ENCODE measurements at regions not wholly inside any gene's neighbourhood (a gene's known extent, or its start where the extent isn't known, plus 50 kb on each side); places are given as distances from the start of the nearest gene placed in this dataset.

DNA sequence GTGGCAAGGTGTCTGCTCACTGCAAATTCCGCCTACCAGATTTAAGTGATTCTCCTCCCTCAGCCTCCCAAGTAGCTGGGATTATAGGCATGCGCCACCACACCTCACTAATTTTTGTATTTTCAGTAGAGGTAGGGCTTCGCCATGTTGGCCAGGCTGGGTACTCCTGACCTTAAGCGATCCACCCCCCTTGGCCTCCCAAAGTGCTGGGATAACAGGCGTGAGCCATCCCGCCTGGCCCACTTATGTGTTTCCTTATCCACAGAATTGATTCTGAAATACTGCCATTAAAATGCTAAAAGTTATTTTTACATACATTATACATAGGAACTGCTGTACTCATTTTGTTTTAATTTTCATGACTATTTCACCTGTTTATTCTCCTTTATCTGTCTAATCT is 529.7 kb upstream of the CDH7 start:
- Histone ChIP-seq H2AFZ (ENCODE audit: low read depth, low read length) (no peak overlapping the region), H3K9me1 (ENCODE audit: control insufficient read depth, insufficient read depth, low read length) (no peaks in the 10 kb centered on the region), H3K4me2 (ENCODE audit: insufficient read depth, low read length) (no peak overlapping the region), H3K27me3 (ENCODE audit: control insufficient read depth in 2 of 2, insufficient read depth in 2 of 2, low read length in 2 of 2) (no peaks in the 10 kb centered on the region), H3K9me3 (replicated peaks; ENCODE audit: control insufficient read depth, insufficient read depth, low read depth, low read length) (no peaks in the 10 kb centered on the region), H3K36me3 (ENCODE audit: control insufficient read depth, insufficient read depth, low read length) (no peaks in the 10 kb centered on the region), H4K20me1 (replicated peaks; ENCODE audit: control insufficient read depth, insufficient read depth, low read length) (no peaks in the 10 kb centered on the region), H3K4me3 (no peak overlapping the region), H3K27ac (ENCODE audit: extremely low read depth, low read depth, low read length) (no peak overlapping the region), H3K9ac (ENCODE audit: insufficient read depth in 1 of 2, low read depth in 2 of 2, low read length in 2 of 2) (no peak overlapping the region), H3K4me1 (replicated peaks in 1 of 2; ENCODE audit: control insufficient read depth in 2 of 2, insufficient read depth in 2 of 2, low read length in 2 of 2) (no peaks in the 10 kb centered on the region), H3K79me2 (ENCODE audit: control insufficient read depth, insufficient read depth, low read length) (no peaks in the 10 kb centered on the region)
- ATAC-seq (no peak), DNase-seq (ENCODE audit: extremely low read depth in 1 of 4, low spot score in 3 of 4) (no peak), FAIRE-seq (no peak)
- 0% methylated on average over 6 of the region's 6 CpGs for WGBS (ENCODE audit: insufficient coverage, low coverage, missing lambda C conversion rate)
- in situ Hi-C loops (cut with MboI) (no loop called here), intact Hi-C loops (cut with micrococcal nuclease) (no loop called here)
- BruUV-seq (replicated peaks): no TSS peak
- POLR2A ChIA-PET: no interaction called here
- no peak for TF ChIP-seq ZNF444 (CRISPR knock-in tag; IDR thresholded peaks at IDR 0.05)
- no peak for TF ChIP-seq GATAD2A (IDR thresholded peaks at IDR 0.05)
- TF ChIP-seq SMARCE1 (IDR thresholded peaks at IDR 0.05): no peak
- TF ChIP-seq SMAD2 (IDR thresholded peaks at IDR 0.05; ENCODE audit: low read depth, low read length): no peak
- no peak for TF ChIP-seq ZSCAN29 (IDR thresholded peaks at IDR 0.05)
- no peak for TF ChIP-seq NUFIP1 (IDR thresholded peaks at IDR 0.05; ENCODE audit: partially characterized antibody)
- TF ChIP-seq CREM (IDR thresholded peaks at IDR 0.05; ENCODE audit: low read depth): no peak
- TF ChIP-seq ZNF146 (CRISPR knock-in tag; IDR thresholded peaks at IDR 0.05; ENCODE audit: unreplicated experiment): no peak
- no peak for TF ChIP-seq PKNOX1 (IDR thresholded peaks at IDR 0.05)
- TF ChIP-seq, protein P1, sequence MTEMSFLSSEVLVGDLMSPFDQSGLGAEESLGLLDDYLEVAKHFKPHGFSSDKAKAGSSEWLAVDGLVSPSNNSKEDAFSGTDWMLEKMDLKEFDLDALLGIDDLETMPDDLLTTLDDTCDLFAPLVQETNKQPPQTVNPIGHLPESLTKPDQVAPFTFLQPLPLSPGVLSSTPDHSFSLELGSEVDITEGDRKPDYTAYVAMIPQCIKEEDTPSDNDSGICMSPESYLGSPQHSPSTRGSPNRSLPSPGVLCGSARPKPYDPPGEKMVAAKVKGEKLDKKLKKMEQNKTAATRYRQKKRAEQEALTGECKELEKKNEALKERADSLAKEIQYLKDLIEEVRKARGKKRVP (CRISPR knock-in tag; IDR thresholded peaks at IDR 0.05): no peak
- CTCF ChIA-PET (ENCODE audit: low intra/inter-chr PET ratio): no interaction called here

All from K562 (cell line).